HepG2 (cell line): ENCODE measurements at regions not wholly inside any gene's neighbourhood (a gene's known extent, or its start where the extent isn't known, plus 50 kb on each side); places are given as distances from the start of the nearest gene placed in this dataset.

Source experiments
- ATAC-seq: fragments of 200-7000 bp; cut with Tn5 transposase; 3 replicates; pipeline ENCODE4 v1.9.1; 2020; ENCODE audit warnings: mild to moderate bottlenecking, moderate library complexity
- BruUV-seq: library from RNA; stranded (reverse); fragments of 400-500 nt; replicated peaks from 2 replicates; lab custom pipeline; 2021; lab: Mats Ljungman, UMichigan
- CTCF ChIA-PET: fragments of 300-600 bp; formaldehyde crosslinking; extraction: SDS; loops from one replicate; lab custom pipeline; 2021; ENCODE audit warnings: low total read pairs, inconsistent platforms, low intra/inter-chr PET ratio; lab: Yijun Ruan, JAX
- POLR2A ChIA-PET: fragments of 350-600 bp; sonication (Branson Sonifier 250); formaldehyde crosslinking; loops from one replicate; lab custom pipeline; 2020; ENCODE audit warnings: antibody characterized with exemption, inconsistent platforms; lab: Yijun Ruan, JAX
- DNase-seq: peaks from one replicate; pipeline ENCODE4 v3.0.0-alpha.2; 2015; ENCODE audit warnings: low spot score
- FAIRE-seq: peaks from 3 replicates; lab custom pipeline; 2011; peaks lifted over from hg19 to GRCh38; lab: Jason Lieb, UNC
- H2AFZ ChIP-seq: one replicate; pipeline ENCODE4 v1.6.1; 2011; ENCODE audit warnings: low read length, inconsistent platforms
- H3K27ac ChIP-seq: fragments of 300-600 bp; 3 replicates; pipeline ENCODE4 v1.8.0; 2011; ENCODE audit warnings: mixed run types, mild to moderate bottlenecking, mixed read lengths, low read length, inconsistent platforms; ENCODE audit not compliant: insufficient read depth; ENCODE audit errors: extremely low read length
- H3K27me3 ChIP-seq, 2 experiments: fragments of 200-600 bp in 1 of 2; 2 replicates in 1 of 2; 3 replicates in 1 of 2; pipeline versions ENCODE4 v1.6.0 to v1.8.0; 2011; ENCODE audit warnings: low read length in 2 of 2, mild to moderate bottlenecking in 2 of 2, moderate library complexity in 2 of 2, inconsistent platforms in 1 of 2; ENCODE audit not compliant: insufficient read depth in 2 of 2, control insufficient read depth in 1 of 2
- H3K36me3 ChIP-seq, 2 experiments: fragments of 200-600 bp in 1 of 2; replicated peaks in 1 of 2; 2 replicates in 1 of 2; 3 replicates in 1 of 2; pipeline versions ENCODE4 v1.5.1 to v1.8.0; 2011; ENCODE audit warnings: low read length in 2 of 2, inconsistent platforms in 1 of 2; ENCODE audit not compliant: insufficient read depth in 2 of 2, control insufficient read depth in 1 of 2
- H3K4me1 ChIP-seq: 2 replicates; pipeline ENCODE4 v1.5.1; 2012; ENCODE audit warnings: low read length, inconsistent platforms; ENCODE audit not compliant: insufficient read depth
- H3K4me2 ChIP-seq: 2 replicates; pipeline ENCODE4 v1.6.0; 2011; ENCODE audit warnings: low read depth, low read length, inconsistent platforms
- H3K4me3 ChIP-seq, 3 experiments: fragments of 200-600 bp in 1 of 3; sonication (generic), shearing (Covaris generic) in 1 of 3; replicated peaks in 1 of 3; 2 replicates each; pipeline ENCODE4 v1.5.1; 2011 to 2016; ENCODE audit warnings: low read length in 3 of 3, inconsistent platforms in 2 of 3, low read depth in 2 of 3, mild to moderate bottlenecking in 2 of 3, control low read depth in 1 of 3, mixed read lengths in 1 of 3; ENCODE audit not compliant: insufficient read depth in 1 of 3
- H3K79me2 ChIP-seq: one replicate; pipeline ENCODE4 v1.6.1; 2011; ENCODE audit warnings: low read length, inconsistent platforms; ENCODE audit not compliant: insufficient read depth
- H3K9ac ChIP-seq: 2 replicates; pipeline ENCODE4 v1.6.0; 2011; ENCODE audit warnings: mild to moderate bottlenecking, low read depth, low read length, inconsistent platforms; ENCODE audit not compliant: insufficient read depth
- H3K9me3 ChIP-seq: 2 replicates; pipeline ENCODE4 v1.5.1; 2012; ENCODE audit warnings: mild to moderate bottlenecking, low read length
- H4K20me1 ChIP-seq: 2 replicates; pipeline ENCODE4 v1.6.0; 2011; ENCODE audit warnings: inconsistent platforms, mild to moderate bottlenecking, low read length, moderate library complexity; ENCODE audit not compliant: insufficient read depth
- DNMT3B ChIP-seq: conservative IDR thresholded peaks from 2 replicates; pipeline ENCODE4 v1.6.1; 2016; ENCODE audit warnings: missing biosample characterization, control low read depth
- PRMT3 ChIP-seq: sonication (generic); formaldehyde crosslinking; IDR thresholded peaks from 2 replicates; pipeline ENCODE4 v1.8.1; 2022; ENCODE audit warnings: low read depth, mild to moderate bottlenecking, moderate library complexity, missing genetic modification reagents, borderline replicate concordance
- SIN3B ChIP-seq: fragments of 150-350 bp; IDR thresholded peaks from 2 replicates; pipeline ENCODE4 v1.6.1; 2014; ENCODE audit warnings: low read length
- ZNF329 ChIP-seq: sonication (generic); formaldehyde crosslinking; IDR thresholded peaks from 2 replicates; pipeline ENCODE4 v1.9.0; 2021; ENCODE audit warnings: low read depth, mild to moderate bottlenecking, missing genetic modification reagents
- ZNF605 ChIP-seq: sonication (generic); formaldehyde crosslinking; IDR thresholded peaks from 2 replicates; pipeline ENCODE4 v1.8.0; 2022; ENCODE audit warnings: mild to moderate bottlenecking, missing genetic modification reagents
- WGBS: methylation state at CpG from one replicate; pipeline ENCODE4 v1.1.6; 2017; ENCODE audit warnings: low lambda C conversion rate; 5-methylcytosine and 5-hydroxymethylcytosine counted together
- in situ Hi-C: cut with HindIII; loops from 2 replicates; pipeline ENCODE4 v1.10.0; 2017; ENCODE audit warnings: low pct_unique_long_range_greater_than_20kb; ENCODE audit not compliant: extremely low pct_ligation_motif_present
- intact Hi-C: fragments of 100-400 bp; cut with micrococcal nuclease; formaldehyde crosslinking; loops from one replicate; pipeline ENCODE4 v1.10.0; 2022; ENCODE audit not compliant: unreplicated experiment
- TF ChIP-seq, protein P1 (sequence below): sonication (generic); formaldehyde crosslinking; IDR thresholded peaks from 2 replicates; pipeline ENCODE4 v1.8.0; 2022; ENCODE audit warnings: missing genetic modification reagents, mild to moderate bottlenecking, borderline replicate concordance
- TF ChIP-seq, protein P2 (sequence below): IDR thresholded peaks from 2 replicates; pipeline ENCODE4 v1.6.1; 2012; ENCODE audit warnings: low read depth, low read length, improper control_type of control experiment
- TF ChIP-seq, protein P3 (sequence below): sonication (generic); formaldehyde crosslinking; IDR thresholded peaks from 2 replicates; pipeline ENCODE4 v1.4.0; 2020; ENCODE audit warnings: missing genetic modification reagents, borderline replicate concordance
- TF ChIP-seq, protein P4 (sequence below): sonication (generic); formaldehyde crosslinking; IDR thresholded peaks from 2 replicates; pipeline ENCODE4 v1.4.0; 2020; ENCODE audit warnings: missing genetic modification reagents
- TF ChIP-seq, protein P5 (sequence below): sonication (generic); formaldehyde crosslinking; IDR thresholded peaks from 2 replicates; pipeline ENCODE4 v1.4.0; 2020; ENCODE audit warnings: missing genetic modification reagents

DNA sequence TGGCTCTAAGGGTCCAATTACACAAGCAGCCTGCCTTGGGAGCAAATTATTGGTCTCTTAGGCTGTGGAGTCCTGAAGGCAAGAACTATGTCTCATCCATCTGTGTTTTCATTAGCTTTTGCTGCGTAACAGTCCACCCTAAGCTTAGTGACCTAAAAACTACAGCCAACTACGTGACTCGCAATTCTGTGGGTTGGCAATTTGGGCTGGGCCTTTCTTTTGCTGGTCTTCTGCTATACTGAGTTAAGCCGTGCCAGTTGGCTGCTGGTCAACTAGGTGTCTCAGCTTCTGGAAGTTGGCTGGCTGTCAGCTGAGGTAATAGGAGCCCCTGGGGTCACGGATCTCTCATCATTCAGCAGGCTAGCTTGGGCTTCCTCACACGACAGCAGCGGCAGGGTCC lies 205.6 kb upstream of the S100G start:
- ATAC-seq (no peak), FAIRE-seq (no peak)
- H2AFZ ChIP-seq, result no peak overlapping the region
- TF ChIP-seq, protein P1, sequence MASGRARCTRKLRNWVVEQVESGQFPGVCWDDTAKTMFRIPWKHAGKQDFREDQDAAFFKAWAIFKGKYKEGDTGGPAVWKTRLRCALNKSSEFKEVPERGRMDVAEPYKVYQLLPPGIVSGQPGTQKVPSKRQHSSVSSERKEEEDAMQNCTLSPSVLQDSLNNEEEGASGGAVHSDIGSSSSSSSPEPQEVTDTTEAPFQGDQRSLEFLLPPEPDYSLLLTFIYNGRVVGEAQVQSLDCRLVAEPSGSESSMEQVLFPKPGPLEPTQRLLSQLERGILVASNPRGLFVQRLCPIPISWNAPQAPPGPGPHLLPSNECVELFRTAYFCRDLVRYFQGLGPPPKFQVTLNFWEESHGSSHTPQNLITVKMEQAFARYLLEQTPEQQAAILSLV (CRISPR knock-in tag), result no peak
- TF ChIP-seq, protein P2, sequence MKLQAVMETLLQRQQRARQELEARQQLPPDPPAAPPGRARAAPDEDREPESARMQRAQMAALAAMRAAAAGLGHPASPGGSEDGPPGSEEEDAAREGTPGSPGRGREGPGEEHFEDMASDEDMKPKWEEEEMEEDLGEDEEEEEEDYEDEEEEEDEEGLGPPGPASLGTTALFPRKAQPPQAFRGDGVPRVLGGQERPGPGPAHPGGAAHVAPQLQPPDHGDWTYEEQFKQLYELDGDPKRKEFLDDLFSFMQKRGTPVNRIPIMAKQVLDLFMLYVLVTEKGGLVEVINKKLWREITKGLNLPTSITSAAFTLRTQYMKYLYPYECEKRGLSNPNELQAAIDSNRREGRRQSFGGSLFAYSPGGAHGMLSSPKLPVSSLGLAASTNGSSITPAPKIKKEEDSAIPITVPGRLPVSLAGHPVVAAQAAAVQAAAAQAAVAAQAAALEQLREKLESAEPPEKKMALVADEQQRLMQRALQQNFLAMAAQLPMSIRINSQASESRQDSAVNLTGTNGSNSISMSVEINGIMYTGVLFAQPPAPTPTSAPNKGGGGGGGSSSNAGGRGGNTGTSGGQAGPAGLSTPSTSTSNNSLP, result no peak
- TF ChIP-seq, protein P3, sequence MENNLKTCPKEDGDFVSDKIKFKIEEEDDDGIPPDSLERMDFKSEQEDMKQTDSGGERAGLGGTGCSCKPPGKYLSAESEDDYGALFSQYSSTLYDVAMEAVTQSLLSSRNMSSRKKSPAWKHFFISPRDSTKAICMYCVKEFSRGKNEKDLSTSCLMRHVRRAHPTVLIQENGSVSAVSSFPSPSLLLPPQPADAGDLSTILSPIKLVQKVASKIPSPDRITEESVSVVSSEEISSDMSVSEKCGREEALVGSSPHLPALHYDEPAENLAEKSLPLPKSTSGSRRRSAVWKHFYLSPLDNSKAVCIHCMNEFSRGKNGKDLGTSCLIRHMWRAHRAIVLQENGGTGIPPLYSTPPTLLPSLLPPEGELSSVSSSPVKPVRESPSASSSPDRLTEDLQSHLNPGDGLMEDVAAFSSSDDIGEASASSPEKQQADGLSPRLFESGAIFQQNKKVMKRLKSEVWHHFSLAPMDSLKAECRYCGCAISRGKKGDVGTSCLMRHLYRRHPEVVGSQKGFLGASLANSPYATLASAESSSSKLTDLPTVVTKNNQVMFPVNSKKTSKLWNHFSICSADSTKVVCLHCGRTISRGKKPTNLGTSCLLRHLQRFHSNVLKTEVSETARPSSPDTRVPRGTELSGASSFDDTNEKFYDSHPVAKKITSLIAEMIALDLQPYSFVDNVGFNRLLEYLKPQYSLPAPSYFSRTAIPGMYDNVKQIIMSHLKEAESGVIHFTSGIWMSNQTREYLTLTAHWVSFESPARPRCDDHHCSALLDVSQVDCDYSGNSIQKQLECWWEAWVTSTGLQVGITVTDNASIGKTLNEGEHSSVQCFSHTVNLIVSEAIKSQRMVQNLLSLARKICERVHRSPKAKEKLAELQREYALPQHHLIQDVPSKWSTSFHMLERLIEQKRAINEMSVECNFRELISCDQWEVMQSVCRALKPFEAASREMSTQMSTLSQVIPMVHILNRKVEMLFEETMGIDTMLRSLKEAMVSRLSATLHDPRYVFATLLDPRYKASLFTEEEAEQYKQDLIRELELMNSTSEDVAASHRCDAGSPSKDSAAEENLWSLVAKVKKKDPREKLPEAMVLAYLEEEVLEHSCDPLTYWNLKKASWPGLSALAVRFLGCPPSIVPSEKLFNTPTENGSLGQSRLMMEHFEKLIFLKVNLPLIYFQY (CRISPR knock-in tag), result no peak
- no peak for TF ChIP-seq SIN3B
- TF ChIP-seq, protein P4, sequence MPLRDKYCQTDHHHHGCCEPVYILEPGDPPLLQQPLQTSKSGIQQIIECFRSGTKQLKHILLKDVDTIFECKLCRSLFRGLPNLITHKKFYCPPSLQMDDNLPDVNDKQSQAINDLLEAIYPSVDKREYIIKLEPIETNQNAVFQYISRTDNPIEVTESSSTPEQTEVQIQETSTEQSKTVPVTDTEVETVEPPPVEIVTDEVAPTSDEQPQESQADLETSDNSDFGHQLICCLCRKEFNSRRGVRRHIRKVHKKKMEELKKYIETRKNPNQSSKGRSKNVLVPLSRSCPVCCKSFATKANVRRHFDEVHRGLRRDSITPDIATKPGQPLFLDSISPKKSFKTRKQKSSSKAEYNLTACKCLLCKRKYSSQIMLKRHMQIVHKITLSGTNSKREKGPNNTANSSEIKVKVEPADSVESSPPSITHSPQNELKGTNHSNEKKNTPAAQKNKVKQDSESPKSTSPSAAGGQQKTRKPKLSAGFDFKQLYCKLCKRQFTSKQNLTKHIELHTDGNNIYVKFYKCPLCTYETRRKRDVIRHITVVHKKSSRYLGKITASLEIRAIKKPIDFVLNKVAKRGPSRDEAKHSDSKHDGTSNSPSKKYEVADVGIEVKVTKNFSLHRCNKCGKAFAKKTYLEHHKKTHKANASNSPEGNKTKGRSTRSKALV (CRISPR knock-in tag), result no peak
- TF ChIP-seq DNMT3B (CRISPR knock-in tag), result no peak
- TF ChIP-seq ZNF605 (CRISPR knock-in tag), result no peak
- TF ChIP-seq, protein P5, sequence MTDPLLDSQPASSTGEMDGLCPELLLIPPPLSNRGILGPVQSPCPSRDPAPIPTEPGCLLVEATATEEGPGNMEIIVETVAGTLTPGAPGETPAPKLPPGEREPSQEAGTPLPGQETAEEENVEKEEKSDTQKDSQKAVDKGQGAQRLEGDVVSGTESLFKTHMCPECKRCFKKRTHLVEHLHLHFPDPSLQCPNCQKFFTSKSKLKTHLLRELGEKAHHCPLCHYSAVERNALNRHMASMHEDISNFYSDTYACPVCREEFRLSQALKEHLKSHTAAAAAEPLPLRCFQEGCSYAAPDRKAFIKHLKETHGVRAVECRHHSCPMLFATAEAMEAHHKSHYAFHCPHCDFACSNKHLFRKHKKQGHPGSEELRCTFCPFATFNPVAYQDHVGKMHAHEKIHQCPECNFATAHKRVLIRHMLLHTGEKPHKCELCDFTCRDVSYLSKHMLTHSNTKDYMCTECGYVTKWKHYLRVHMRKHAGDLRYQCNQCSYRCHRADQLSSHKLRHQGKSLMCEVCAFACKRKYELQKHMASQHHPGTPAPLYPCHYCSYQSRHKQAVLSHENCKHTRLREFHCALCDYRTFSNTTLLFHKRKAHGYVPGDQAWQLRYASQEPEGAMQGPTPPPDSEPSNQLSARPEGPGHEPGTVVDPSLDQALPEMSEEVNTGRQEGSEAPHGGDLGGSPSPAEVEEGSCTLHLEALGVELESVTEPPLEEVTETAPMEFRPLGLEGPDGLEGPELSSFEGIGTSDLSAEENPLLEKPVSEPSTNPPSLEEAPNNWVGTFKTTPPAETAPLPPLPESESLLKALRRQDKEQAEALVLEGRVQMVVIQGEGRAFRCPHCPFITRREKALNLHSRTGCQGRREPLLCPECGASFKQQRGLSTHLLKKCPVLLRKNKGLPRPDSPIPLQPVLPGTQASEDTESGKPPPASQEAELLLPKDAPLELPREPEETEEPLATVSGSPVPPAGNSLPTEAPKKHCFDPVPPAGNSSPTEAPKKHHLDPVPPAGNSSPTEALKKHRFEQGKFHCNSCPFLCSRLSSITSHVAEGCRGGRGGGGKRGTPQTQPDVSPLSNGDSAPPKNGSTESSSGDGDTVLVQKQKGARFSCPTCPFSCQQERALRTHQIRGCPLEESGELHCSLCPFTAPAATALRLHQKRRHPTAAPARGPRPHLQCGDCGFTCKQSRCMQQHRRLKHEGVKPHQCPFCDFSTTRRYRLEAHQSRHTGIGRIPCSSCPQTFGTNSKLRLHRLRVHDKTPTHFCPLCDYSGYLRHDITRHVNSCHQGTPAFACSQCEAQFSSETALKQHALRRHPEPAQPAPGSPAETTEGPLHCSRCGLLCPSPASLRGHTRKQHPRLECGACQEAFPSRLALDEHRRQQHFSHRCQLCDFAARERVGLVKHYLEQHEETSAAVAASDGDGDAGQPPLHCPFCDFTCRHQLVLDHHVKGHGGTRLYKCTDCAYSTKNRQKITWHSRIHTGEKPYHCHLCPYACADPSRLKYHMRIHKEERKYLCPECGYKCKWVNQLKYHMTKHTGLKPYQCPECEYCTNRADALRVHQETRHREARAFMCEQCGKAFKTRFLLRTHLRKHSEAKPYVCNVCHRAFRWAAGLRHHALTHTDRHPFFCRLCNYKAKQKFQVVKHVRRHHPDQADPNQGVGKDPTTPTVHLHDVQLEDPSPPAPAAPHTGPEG (CRISPR knock-in tag), result no peak
- no peak for TF ChIP-seq PRMT3 (CRISPR knock-in tag)
- no peak for TF ChIP-seq ZNF329 (CRISPR knock-in tag)

More for the DNA sequence above, 205.6 kb upstream of the S100G start:
- in situ Hi-C loops (no loop called here), intact Hi-C loops (no loop called here)
- Histone ChIP-seq H3K4me2 (no peak overlapping the region), H4K20me1 (no peaks in the 10 kb centered on the region), H3K36me3 (no peaks in the 10 kb centered on the region), H3K4me3 (no peak overlapping the region), H3K27ac (no peak overlapping the region), H3K9me3 (no peaks in the 10 kb centered on the region), H3K79me2 (no peaks in the 10 kb centered on the region), H3K4me1 (no peaks in the 10 kb centered on the region), H3K27me3 (no peaks in the 10 kb centered on the region), H3K9ac (no peak overlapping the region)
- CTCF ChIA-PET, result no interaction called here
- no TSS peak for BruUV-seq
- DNase-seq, result no peak
- 80% methylated on average over 1 of the region's 7 CpGs for WGBS
- POLR2A ChIA-PET, result no interaction called here
